ENCODE measurements at regions not wholly inside any gene's neighbourhood (a gene's known extent, or its start where the extent isn't known, plus 50 kb on each side); places are given as distances from the start of the nearest gene placed in this dataset.

DNA sequence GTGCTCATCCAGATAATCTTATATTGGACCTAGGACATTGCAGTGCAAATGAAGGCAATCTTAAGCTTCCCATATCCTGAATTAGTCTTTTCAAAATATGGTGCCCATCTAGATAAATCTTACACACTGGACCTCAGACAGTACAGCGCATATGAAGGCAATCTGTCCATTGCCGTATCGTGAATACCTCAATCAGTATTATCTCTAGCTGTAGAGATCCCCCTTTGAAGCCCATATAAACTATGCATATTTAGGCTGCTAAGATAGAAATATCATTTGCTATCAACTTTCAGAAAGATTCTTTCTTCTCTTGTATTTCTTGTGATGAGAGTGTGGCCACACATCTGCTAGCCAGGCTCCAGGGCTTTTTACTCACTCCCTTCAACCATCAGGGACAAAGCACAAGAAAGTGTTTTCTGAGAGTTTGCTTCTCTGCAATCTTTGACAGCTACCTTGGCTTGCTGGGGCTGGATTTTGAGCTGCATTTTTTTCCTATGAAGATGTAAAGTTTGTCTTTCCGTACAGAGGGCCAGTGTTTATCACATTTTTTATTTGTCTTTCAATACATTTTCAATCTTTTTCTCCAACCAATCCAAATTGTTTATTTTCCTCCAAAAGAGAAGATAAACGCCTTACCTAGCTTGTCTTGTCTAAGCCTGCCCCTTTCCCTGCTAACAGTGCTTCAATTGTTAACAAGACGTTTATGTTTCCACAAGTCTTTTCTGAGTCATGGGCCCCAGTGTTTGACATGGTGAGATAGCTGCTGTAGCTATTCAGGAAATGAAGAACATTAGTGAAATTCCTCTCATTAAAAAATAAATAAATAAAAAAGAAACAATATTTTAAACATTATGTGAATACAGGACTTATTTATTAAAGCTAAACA, 57.6 kb upstream of the FAT1 start:
- TF ChIP-seq, protein P1, sequence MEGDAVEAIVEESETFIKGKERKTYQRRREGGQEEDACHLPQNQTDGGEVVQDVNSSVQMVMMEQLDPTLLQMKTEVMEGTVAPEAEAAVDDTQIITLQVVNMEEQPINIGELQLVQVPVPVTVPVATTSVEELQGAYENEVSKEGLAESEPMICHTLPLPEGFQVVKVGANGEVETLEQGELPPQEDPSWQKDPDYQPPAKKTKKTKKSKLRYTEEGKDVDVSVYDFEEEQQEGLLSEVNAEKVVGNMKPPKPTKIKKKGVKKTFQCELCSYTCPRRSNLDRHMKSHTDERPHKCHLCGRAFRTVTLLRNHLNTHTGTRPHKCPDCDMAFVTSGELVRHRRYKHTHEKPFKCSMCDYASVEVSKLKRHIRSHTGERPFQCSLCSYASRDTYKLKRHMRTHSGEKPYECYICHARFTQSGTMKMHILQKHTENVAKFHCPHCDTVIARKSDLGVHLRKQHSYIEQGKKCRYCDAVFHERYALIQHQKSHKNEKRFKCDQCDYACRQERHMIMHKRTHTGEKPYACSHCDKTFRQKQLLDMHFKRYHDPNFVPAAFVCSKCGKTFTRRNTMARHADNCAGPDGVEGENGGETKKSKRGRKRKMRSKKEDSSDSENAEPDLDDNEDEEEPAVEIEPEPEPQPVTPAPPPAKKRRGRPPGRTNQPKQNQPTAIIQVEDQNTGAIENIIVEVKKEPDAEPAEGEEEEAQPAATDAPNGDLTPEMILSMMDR (IDR thresholded peaks at IDR 0.05), result no peak
- TF ChIP-seq EZH2 (IDR thresholded peaks at IDR 0.05; ENCODE audit: borderline replicate concordance, insufficient read depth, low read depth, low read length, poor library complexity, severe bottlenecking), result no peak

All from B cell (primary cell).